Retinal pigment epithelial cell (primary cell): ENCODE measurements at regions not wholly inside any gene's neighbourhood (a gene's known extent, or its start where the extent isn't known, plus 50 kb on each side); places are given as distances from the start of the nearest gene placed in this dataset.

Experiments used
- DNase-seq: peaks from one replicate; pipeline ENCODE4 v3.0.0-alpha.2; 2010; ENCODE audit warnings: low read depth
- H3K4me3 ChIP-seq: 2 replicates; pipeline ENCODE4 v1.5.1; 2011; ENCODE audit warnings: mild to moderate bottlenecking, low read length, control low read depth, moderate library complexity
- TF ChIP-seq, protein P1 (sequence below): conservative IDR thresholded peaks from 2 replicates; pipeline ENCODE4 v1.5.1; 2011; ENCODE audit warnings: low read depth, low read length, control low read depth, inconsistent platforms

DNA sequence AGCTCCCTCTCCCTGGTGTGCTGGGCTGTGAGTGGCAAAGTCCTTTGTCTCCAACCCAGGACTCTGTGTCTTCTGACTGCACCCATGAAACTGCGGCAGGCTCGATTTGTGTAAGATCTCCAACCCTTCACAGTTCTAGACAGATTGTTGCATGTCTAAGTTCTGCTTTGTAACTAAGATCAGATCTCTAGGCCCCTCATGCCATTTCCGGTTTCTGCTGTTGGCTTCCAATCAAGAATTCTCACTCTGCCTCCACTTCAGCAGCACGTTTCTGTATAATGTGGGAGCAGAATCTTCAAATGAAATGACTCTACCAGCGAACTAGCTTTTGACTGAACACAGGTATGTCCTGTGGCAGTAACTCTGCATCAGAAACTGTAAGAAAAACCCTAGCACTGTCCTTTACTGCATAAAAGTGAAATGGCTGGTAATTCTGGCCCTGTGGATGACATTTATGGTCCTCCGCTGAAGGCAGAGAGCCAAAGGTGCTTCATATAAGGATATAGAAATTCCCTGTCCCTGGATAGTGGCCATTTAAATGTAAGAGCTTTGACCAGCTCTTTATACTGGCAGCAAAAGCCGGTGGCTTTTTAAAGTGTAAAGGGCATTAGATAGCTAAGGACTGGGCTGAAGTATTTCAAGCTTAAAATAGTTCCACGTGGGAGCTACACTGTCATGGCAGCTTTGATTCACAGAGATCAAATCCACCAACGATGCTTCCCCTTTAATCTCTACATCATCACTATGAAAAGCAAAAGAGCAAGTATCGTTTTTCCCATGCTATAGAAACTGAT, 319.0 kb upstream of the CDH6 start:
- no peak for DNase-seq
- H3K4me3 ChIP-seq: no peak overlapping the region
- TF ChIP-seq, protein P1, sequence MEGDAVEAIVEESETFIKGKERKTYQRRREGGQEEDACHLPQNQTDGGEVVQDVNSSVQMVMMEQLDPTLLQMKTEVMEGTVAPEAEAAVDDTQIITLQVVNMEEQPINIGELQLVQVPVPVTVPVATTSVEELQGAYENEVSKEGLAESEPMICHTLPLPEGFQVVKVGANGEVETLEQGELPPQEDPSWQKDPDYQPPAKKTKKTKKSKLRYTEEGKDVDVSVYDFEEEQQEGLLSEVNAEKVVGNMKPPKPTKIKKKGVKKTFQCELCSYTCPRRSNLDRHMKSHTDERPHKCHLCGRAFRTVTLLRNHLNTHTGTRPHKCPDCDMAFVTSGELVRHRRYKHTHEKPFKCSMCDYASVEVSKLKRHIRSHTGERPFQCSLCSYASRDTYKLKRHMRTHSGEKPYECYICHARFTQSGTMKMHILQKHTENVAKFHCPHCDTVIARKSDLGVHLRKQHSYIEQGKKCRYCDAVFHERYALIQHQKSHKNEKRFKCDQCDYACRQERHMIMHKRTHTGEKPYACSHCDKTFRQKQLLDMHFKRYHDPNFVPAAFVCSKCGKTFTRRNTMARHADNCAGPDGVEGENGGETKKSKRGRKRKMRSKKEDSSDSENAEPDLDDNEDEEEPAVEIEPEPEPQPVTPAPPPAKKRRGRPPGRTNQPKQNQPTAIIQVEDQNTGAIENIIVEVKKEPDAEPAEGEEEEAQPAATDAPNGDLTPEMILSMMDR: no peak

DNA sequence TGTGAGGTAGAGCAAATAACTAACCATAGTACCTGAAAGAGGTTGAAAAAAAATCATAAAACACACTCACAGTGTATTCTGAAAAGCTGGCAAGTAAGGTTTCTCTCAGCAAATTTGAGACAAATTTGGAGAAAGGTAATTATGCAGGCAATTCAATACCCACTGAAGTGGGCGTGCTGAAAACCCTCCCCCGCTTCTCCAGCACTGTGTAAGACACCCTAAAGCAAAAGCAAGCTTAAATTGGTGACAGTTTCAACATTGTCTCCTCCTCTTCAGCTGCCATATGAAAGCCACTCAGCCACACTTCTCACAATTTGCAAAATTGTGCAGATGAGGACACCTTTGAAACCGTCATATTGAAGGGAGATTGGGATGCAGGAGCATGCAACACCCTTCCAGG, 322.3 kb upstream of the CDH6 start:
- no peak overlapping the region for H3K4me3 ChIP-seq
- DNase-seq: no peak
- TF ChIP-seq, protein P1: no peak

DNA sequence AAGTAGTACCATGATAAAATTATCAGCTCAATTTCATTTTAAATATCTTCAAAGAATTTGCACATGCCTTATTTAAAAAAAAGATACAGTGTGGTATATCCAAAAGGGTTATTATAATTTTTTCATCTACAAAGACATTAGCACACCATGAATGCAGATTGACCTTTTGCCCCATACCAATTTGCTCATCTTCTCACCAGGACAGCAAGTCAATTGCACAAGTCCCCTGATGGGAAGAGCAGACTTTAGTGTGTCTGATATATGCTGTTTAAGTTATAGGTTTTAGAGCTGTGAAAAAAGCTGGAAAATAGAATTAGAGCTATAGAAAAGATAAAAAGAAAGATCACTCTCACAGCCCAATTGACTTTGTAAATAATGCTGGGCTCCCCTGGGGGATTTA, 325.8 kb upstream of the CDH6 start:
- TF ChIP-seq, protein P1: no peak
- no peak overlapping the region for H3K4me3 ChIP-seq
- no peak for DNase-seq

DNA sequence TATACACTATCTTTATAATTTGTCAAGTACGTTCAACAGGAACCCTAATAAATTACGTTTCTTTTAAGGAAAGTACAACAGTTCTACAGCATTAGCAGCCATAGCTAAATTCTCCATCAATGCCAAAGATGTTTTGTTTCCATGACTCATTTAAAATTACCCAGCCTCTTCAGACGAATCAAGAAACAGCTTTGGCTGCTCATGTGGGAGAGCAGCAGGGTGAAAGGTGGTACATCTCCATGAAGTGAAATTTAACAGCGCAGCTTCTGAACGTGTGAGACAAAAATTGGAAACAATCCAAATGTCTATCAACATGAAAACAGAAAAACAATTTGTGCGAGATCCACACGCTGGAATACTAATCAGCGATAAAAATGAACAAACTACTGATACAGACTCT, 327.3 kb upstream of the CDH6 start:
- no peak overlapping the region for H3K4me3 ChIP-seq
- TF ChIP-seq, protein P1: no peak
- no peak for DNase-seq

DNA sequence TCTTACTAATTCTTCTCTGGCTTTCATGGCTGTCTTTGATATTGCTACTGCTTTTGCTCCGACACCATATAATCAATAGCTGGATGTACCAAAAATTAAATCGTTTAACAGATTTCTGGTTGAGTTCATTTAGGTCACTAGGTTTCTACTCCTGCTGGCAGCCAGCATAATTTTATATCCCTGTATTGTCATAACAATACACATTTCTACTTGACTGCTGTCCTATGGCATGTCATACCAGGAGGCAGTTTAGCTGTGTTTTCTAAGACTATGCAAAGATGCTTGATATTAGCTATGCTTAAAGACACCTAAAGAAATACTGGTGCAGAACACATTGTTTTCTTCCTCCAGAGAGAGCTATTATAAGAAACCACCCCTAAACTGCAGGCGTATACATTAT, 337.2 kb upstream of the CDH6 start:
- H3K4me3 ChIP-seq: no peak overlapping the region
- no peak for DNase-seq
- TF ChIP-seq, protein P1: no peak

DNA sequence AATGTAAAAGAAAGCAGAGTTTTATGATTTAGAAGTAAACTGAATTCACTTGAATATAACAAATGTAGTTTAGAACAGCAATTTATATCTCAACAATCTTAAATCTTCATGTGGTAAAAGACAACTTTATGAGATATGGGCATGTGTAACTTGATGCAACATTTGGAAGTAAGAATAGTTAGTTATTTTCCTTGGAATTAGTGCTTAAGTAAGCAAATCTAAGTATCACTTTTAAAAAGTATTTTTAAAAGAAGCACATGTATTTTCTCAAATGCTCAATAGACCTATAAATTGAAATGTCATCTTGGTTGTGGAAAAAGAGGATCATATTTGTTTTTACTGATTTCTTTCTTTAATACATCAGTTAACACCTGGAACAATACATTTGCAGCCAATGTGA, 340.3 kb upstream of the CDH6 start:
- H3K4me3 ChIP-seq: no peak overlapping the region
- no peak for DNase-seq
- TF ChIP-seq, protein P1: no peak

DNA sequence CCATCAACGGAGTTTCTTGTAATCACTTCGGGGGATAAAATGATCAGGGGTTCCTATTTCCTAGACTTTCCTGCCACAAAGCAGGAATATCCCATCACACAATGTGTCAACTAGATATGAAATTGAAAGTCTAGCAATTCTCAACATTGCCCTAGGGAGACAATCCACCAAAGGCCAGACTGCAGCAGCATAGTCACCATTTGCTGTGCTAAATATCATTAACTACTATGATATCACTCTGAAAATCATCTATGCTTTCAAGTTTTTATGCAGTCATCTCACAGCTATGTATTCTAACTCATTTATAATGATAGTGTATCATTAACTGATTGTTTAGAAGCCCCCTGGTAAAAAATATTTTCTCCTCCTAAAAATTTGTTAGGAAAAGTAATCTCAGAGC, 342.6 kb upstream of the CDH6 start:
- TF ChIP-seq, protein P1: no peak
- H3K4me3 ChIP-seq: no peak overlapping the region
- no peak for DNase-seq
